DLD1 (cell line): ENCODE measurements at regions not wholly inside any gene's neighbourhood (a gene's known extent, or its start where the extent isn't known, plus 50 kb on each side); places are given as distances from the start of the nearest gene placed in this dataset.

Source experiments
- in situ Hi-C: cut with HindIII; loops from 2 replicates; pipeline ENCODE4 v1.10.0; 2017; ENCODE audit warnings: low sequenced_read_pairs

- in situ Hi-C loops: no loop called here
These were observed 295.5 kb upstream of the WWC1 start for GRCh38 chr5:167995844-167996425.

GRCh38 chr5:167998148-167998767, 293.2 kb upstream of the WWC1 start:
- in situ Hi-C loops: no loop called here

GRCh38 chr5:167999182-167999581, 292.3 kb upstream of the WWC1 start:
- in situ Hi-C loops: no loop called here

- in situ Hi-C loops: no loop called here
These were observed 290.1 kb upstream of the WWC1 start for GRCh38 chr5:168001318-168001717.

GRCh38 chr5:168002116-168002515, 289.3 kb upstream of the WWC1 start:
- in situ Hi-C loops: no loop called here

- in situ Hi-C loops: no loop called here
These were observed 286.4 kb upstream of the WWC1 start for GRCh38 chr5:168005093-168005492.

GRCh38 chr5:168005936-168006335, 285.5 kb upstream of the WWC1 start:
- in situ Hi-C loops: no loop called here

- in situ Hi-C loops: no loop called here
These were observed 284.9 kb upstream of the WWC1 start for GRCh38 chr5:168006456-168007130.

- in situ Hi-C loops: no loop called here
These were observed 284.2 kb upstream of the WWC1 start for GRCh38 chr5:168007286-168007685.

- in situ Hi-C loops: no loop called here
These were observed 282.9 kb upstream of the WWC1 start for GRCh38 chr5:168008555-168008954.

GRCh38 chr5:168011096-168011495, 280.3 kb upstream of the WWC1 start:
- in situ Hi-C loops: no loop called here

- in situ Hi-C loops: no loop called here
These were observed 279.4 kb upstream of the WWC1 start for GRCh38 chr5:168012006-168012405.

- in situ Hi-C loops: no loop called here
These were observed 277.9 kb upstream of the WWC1 start for GRCh38 chr5:168013546-168013945.

GRCh38 chr5:168014433-168015123, 276.9 kb upstream of the WWC1 start:
- in situ Hi-C loops: no loop called here

- in situ Hi-C loops: no loop called here
These were observed 275.9 kb upstream of the WWC1 start for GRCh38 chr5:168015506-168015905.

- in situ Hi-C loops: no loop called here
These were observed 274.1 kb upstream of the WWC1 start for GRCh38 chr5:168017313-168017712.

GRCh38 chr5:168019143-168019542, 272.3 kb upstream of the WWC1 start:
- in situ Hi-C loops: no loop called here

GRCh38 chr5:168020542-168021294, 270.7 kb upstream of the WWC1 start:
- in situ Hi-C loops: no loop called here

GRCh38 chr5:168022446-168023169, 268.8 kb upstream of the WWC1 start:
- in situ Hi-C loops: no loop called here

- in situ Hi-C loops: no loop called here
These were observed 268.3 kb upstream of the WWC1 start for GRCh38 chr5:168023191-168023590.
